ENCODE measurements at regions not wholly inside any gene's neighbourhood (a gene's known extent, or its start where the extent isn't known, plus 50 kb on each side); places are given as distances from the start of the nearest gene placed in this dataset.
"Not testable (repeated sequence)": the region's sequence is repeated elsewhere in the genome, so short reads cannot be mapped to it uniquely, and the experiment has no call there.

- H3K4me1 Mint-ChIP-seq (ENCODE audit: low read depth); intact Hi-C loops (cut with micrococcal nuclease); H3K27me3 Mint-ChIP-seq; H3K9me3 Mint-ChIP-seq; H3K36me3 Mint-ChIP-seq (ENCODE audit: low read depth); H3K4me3 Mint-ChIP-seq; H3K27ac Mint-ChIP-seq: not testable (repeated sequence)
These were observed 241.6 kb upstream of the VKORC1L1 start for GRCh38 chr7:65631236-65631635.

- H3K27ac Mint-ChIP-seq; intact Hi-C loops (cut with micrococcal nuclease): not testable (repeated sequence)
These were observed 239.1 kb upstream of the VKORC1L1 start for GRCh38 chr7:65633587-65634404.

GRCh38 chr7:65638918-65639317, 234.0 kb upstream of the VKORC1L1 start:
- H3K27me3 Mint-ChIP-seq; H3K27ac Mint-ChIP-seq; intact Hi-C loops (cut with micrococcal nuclease); H3K4me1 Mint-ChIP-seq (ENCODE audit: low read depth); H3K36me3 Mint-ChIP-seq (ENCODE audit: low read depth); H3K4me3 Mint-ChIP-seq; H3K9me3 Mint-ChIP-seq: not testable (repeated sequence)

More at GRCh38 chr7:65633587-65634404, 239.1 kb upstream of the VKORC1L1 start:
- not testable (repeated sequence) for H3K27me3 Mint-ChIP-seq; H3K9me3 Mint-ChIP-seq; H3K4me3 Mint-ChIP-seq; H3K4me1 Mint-ChIP-seq (ENCODE audit: low read depth); H3K36me3 Mint-ChIP-seq (ENCODE audit: low read depth)

- H3K36me3 Mint-ChIP-seq (ENCODE audit: low read depth); H3K4me1 Mint-ChIP-seq (ENCODE audit: low read depth); intact Hi-C loops (cut with micrococcal nuclease): not testable (repeated sequence)
These were observed 233.2 kb upstream of the VKORC1L1 start for GRCh38 chr7:65639717-65640116.

GRCh38 chr7:65643498-65643897, 229.4 kb upstream of the VKORC1L1 start:
- H3K4me1 Mint-ChIP-seq (ENCODE audit: low read depth); H3K36me3 Mint-ChIP-seq (ENCODE audit: low read depth); intact Hi-C loops (cut with micrococcal nuclease); H3K4me3 Mint-ChIP-seq; H3K9me3 Mint-ChIP-seq; H3K27ac Mint-ChIP-seq; H3K27me3 Mint-ChIP-seq: not testable (repeated sequence)

More at GRCh38 chr7:65639717-65640116, 233.2 kb upstream of the VKORC1L1 start:
- H3K9me3 Mint-ChIP-seq, H3K27ac Mint-ChIP-seq, H3K4me3 Mint-ChIP-seq, H3K27me3 Mint-ChIP-seq: not testable (repeated sequence)

- H3K27me3 Mint-ChIP-seq; H3K27ac Mint-ChIP-seq; H3K4me1 Mint-ChIP-seq (ENCODE audit: low read depth); intact Hi-C loops (cut with micrococcal nuclease); H3K4me3 Mint-ChIP-seq; H3K36me3 Mint-ChIP-seq (ENCODE audit: low read depth): not testable (repeated sequence)
- H3K9me3 Mint-ChIP-seq: peaks cover 16% of the 10 kb centered on the region
These were observed 225.5 kb upstream of the VKORC1L1 start for GRCh38 chr7:65647153-65647964.

GRCh38 chr7:65651174-65651573, 221.7 kb upstream of the VKORC1L1 start:
- H3K36me3 Mint-ChIP-seq (ENCODE audit: low read depth); H3K27ac Mint-ChIP-seq; H3K4me3 Mint-ChIP-seq; intact Hi-C loops (cut with micrococcal nuclease); H3K27me3 Mint-ChIP-seq; H3K4me1 Mint-ChIP-seq (ENCODE audit: low read depth): not testable (repeated sequence)
- H3K9me3 Mint-ChIP-seq: peaks cover 19% of the 10 kb centered on the region

- H3K27me3 Mint-ChIP-seq; intact Hi-C loops (cut with micrococcal nuclease); H3K4me3 Mint-ChIP-seq; H3K27ac Mint-ChIP-seq; H3K4me1 Mint-ChIP-seq (ENCODE audit: low read depth); H3K36me3 Mint-ChIP-seq (ENCODE audit: low read depth): not testable (repeated sequence)
- peaks cover 19% of the 10 kb centered on the region for H3K9me3 Mint-ChIP-seq
These were observed 220.9 kb upstream of the VKORC1L1 start for GRCh38 chr7:65651826-65652592.

- H3K9me3 Mint-ChIP-seq: peaks cover 19% of the 10 kb centered on the region
- H3K36me3 Mint-ChIP-seq (ENCODE audit: low read depth); H3K4me1 Mint-ChIP-seq (ENCODE audit: low read depth); H3K4me3 Mint-ChIP-seq; intact Hi-C loops (cut with micrococcal nuclease); H3K27me3 Mint-ChIP-seq; H3K27ac Mint-ChIP-seq: not testable (repeated sequence)
These were observed 220.2 kb upstream of the VKORC1L1 start for GRCh38 chr7:65652669-65653068.

- H3K27ac Mint-ChIP-seq; intact Hi-C loops (cut with micrococcal nuclease); H3K36me3 Mint-ChIP-seq (ENCODE audit: low read depth); H3K4me3 Mint-ChIP-seq; H3K9me3 Mint-ChIP-seq; H3K27me3 Mint-ChIP-seq; H3K4me1 Mint-ChIP-seq (ENCODE audit: low read depth): not testable (repeated sequence)
These were observed 216.2 kb upstream of the VKORC1L1 start for GRCh38 chr7:65656494-65657188.

- not testable (repeated sequence) for H3K27me3 Mint-ChIP-seq
These were observed 189.5 kb upstream of the VKORC1L1 start for GRCh38 chr7:65683362-65683761.

GRCh38 chr7:65699026-65699714, 173.7 kb upstream of the VKORC1L1 start:
- H3K4me1 Mint-ChIP-seq (ENCODE audit: low read depth); H3K4me3 Mint-ChIP-seq: not testable (repeated sequence)

More at GRCh38 chr7:65683362-65683761, 189.5 kb upstream of the VKORC1L1 start:
- H3K36me3 Mint-ChIP-seq (ENCODE audit: low read depth); H3K4me1 Mint-ChIP-seq (ENCODE audit: low read depth); H3K27ac Mint-ChIP-seq; H3K9me3 Mint-ChIP-seq; intact Hi-C loops (cut with micrococcal nuclease); H3K4me3 Mint-ChIP-seq: not testable (repeated sequence)

GRCh38 chr7:65699715-65700356, 173.0 kb upstream of the VKORC1L1 start:
- H3K9me3 Mint-ChIP-seq; intact Hi-C loops (cut with micrococcal nuclease); H3K27me3 Mint-ChIP-seq; H3K4me1 Mint-ChIP-seq (ENCODE audit: low read depth); H3K4me3 Mint-ChIP-seq; H3K36me3 Mint-ChIP-seq (ENCODE audit: low read depth); H3K27ac Mint-ChIP-seq: not testable (repeated sequence)

More at GRCh38 chr7:65699026-65699714, 173.7 kb upstream of the VKORC1L1 start:
- intact Hi-C loops (cut with micrococcal nuclease); H3K27me3 Mint-ChIP-seq; H3K36me3 Mint-ChIP-seq (ENCODE audit: low read depth); H3K9me3 Mint-ChIP-seq; H3K27ac Mint-ChIP-seq: not testable (repeated sequence)

Measured in dendritic cell treated with granulocyte-macrophage colony-stimulating factor and Interleukin-4, amounts not matched to agents 40 ng/mL and 50 ng/mL, for 4 days (primary cell).